Astrocyte (in vitro differentiated cells and primary cell): ENCODE measurements at regions not wholly inside any gene's neighbourhood (a gene's known extent, or its start where the extent isn't known, plus 50 kb on each side); places are given as distances from the start of the nearest gene placed in this dataset.
"Not testable (repeated sequence)": the region's sequence is repeated elsewhere in the genome, so short reads cannot be mapped to it uniquely, and the experiment has no call there.

ENCODE experiments used
- CTCF ChIP-seq: IDR thresholded peaks from 2 replicates; pipeline ENCODE4 v1.5.1; 2011; ENCODE audit warnings: low read depth, mild to moderate bottlenecking, inconsistent platforms, low read length, moderate library complexity; ENCODE audit not compliant: insufficient read depth
- EZH2 ChIP-seq: IDR thresholded peaks from 2 replicates; pipeline ENCODE4 v1.6.1; 2012; ENCODE audit warnings: mild to moderate bottlenecking, low read length, inconsistent platforms; ENCODE audit not compliant: insufficient read depth

- TF ChIP-seq CTCF, EZH2: not testable (repeated sequence)
These were observed 158.6 kb downstream of the UNC93B1 start for GRCh38 chr11:67845296-67845695.
